GM12891 (cell line): ENCODE measurements at regions not wholly inside any gene's neighbourhood (a gene's known extent, or its start where the extent isn't known, plus 50 kb on each side); places are given as distances from the start of the nearest gene placed in this dataset.
"Not testable (repeated sequence)": the region's sequence is repeated elsewhere in the genome, so short reads cannot be mapped to it uniquely, and the experiment has no call there.

Experiments
- POLR2A ChIP-seq: IDR thresholded peaks from 2 replicates; pipeline ENCODE4 v1.6.1; 2011; ENCODE audit warnings: low read depth, low read length, control low read depth
- POLR2AphosphoS5 ChIP-seq: IDR thresholded peaks from 2 replicates; pipeline ENCODE4 v1.6.1; 2011; ENCODE audit warnings: low read depth, low read length, control low read depth
- POU2F2 ChIP-seq: IDR thresholded peaks from 2 replicates; pipeline ENCODE4 v1.6.1; 2011; ENCODE audit warnings: low read depth, mild to moderate bottlenecking, control low read depth, low read length, moderate library complexity
- SPI1 ChIP-seq: IDR thresholded peaks from 2 replicates; pipeline ENCODE4 v1.6.1; 2011; ENCODE audit warnings: low read depth, low read length, control low read depth
- TAF1 ChIP-seq: IDR thresholded peaks from 2 replicates; pipeline ENCODE4 v1.6.1; 2011; ENCODE audit warnings: low read depth, low read length, control low read depth

DNA sequence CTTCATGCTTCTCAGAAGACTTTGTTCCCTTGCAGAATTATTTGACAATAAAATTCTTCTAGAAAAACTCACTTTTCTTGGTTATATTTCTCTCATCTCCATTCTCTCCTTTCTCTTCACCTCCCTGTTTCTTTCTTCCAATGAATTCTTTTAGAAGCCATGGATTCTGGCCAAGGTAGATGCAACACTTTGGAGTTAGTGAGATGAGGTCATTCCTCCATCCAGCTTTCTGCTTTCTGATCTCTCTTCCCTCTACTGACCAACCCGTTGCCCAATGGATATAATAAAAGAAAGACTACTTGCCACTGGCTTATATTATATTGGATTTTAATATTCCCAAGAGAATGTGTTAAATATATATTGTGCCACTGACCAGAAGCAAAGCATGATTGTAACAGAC, 88.9 kb upstream of the KIF2A start:
- TF ChIP-seq POLR2A, TAF1, POU2F2, POLR2AphosphoS5, SPI1: not testable (repeated sequence)
